ENCODE measurements at regions not wholly inside any gene's neighbourhood (a gene's known extent, or its start where the extent isn't known, plus 50 kb on each side); places are given as distances from the start of the nearest gene placed in this dataset.

DNA sequence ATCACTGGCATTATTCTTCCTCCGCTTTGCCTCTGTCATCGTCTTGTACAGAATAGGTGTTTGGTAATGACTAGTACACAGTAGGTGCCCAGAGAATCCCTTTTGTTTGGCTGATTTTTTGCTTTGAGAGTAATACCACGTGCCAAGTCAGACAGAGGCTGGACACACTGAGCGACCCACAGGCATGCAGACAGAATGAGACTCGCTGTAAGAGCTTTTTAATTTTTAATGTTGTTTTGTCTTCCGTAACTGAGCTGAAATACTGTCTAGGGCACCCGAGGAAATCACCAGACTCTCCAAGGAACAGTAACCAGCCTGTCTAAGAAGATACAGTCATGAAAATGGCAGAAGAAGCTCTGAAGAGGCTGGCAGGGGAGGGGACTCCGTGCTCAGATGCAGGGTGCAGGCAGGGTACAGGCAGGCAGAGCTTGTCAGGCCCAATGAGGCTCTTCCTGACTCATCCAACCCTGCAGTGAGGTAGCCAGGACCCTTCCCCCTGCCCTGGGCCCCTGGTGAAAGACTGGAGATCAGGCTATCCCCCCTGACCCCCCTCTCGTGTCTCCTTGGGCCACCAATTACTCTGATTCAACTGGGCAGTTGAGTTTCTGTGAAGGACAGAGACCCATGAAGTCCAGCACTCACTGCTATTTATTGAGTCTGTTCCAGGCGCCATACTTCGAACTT, 60.1 kb upstream of the ECE1 start:
- TF ChIP-seq EZH2 (IDR thresholded peaks at IDR 0.05; ENCODE audit: insufficient read depth, poor library complexity, severe bottlenecking) (no peak), EZH2phosphoT487 (IDR thresholded peaks at IDR 0.05; ENCODE audit: insufficient read depth, low read depth) (no peak)

Measured in GM23248 (cell line).